GM13977 (cell line): ENCODE measurements at regions not wholly inside any gene's neighbourhood (a gene's known extent, or its start where the extent isn't known, plus 50 kb on each side); places are given as distances from the start of the nearest gene placed in this dataset.

Source experiments
- DNase-seq: peaks from one replicate; pipeline ENCODE4 v3.0.0; 2012; ENCODE audit warnings: low spot score
- in situ Hi-C: fragments of 300-500 bp; cut with MboI; formaldehyde crosslinking; loops from one replicate; pipeline ENCODE4 v1.12.0; 2022; ENCODE audit warnings: low sequenced_read_pairs, low pct_unique_long_range_greater_than_20kb, mixed read lengths, inconsistent platforms; ENCODE audit not compliant: unreplicated experiment
- TF ChIP-seq, protein P1 (sequence below): IDR thresholded peaks from 2 replicates; pipeline ENCODE4 v1.5.1; 2012; ENCODE audit warnings: mild to moderate bottlenecking, control low read depth; ENCODE audit not compliant: insufficient read depth; ENCODE audit errors: extremely low read depth, missing control alignments

DNA sequence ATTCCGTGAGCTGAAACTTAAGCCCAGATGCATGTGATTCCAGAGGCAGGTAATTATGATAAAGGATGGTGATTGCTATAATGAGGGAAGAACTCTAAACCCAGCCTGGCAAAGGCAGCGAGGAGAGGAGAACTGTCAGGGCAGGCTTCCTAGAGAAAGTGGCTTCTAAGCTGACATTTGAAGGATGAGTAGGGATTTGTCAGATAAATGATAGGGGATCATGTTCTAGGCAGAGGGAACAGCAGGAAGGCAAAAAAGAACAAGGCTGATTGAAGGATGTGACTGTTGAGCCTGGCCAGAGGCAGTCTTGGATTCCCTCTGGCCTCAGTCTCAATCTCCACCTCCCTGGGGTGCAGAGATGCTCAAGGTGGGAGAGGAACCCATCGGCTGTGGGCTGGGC lies 146.4 kb upstream of the POU3F1 start:
- no peak for DNase-seq
- in situ Hi-C loops: no loop called here
- TF ChIP-seq, protein P1, sequence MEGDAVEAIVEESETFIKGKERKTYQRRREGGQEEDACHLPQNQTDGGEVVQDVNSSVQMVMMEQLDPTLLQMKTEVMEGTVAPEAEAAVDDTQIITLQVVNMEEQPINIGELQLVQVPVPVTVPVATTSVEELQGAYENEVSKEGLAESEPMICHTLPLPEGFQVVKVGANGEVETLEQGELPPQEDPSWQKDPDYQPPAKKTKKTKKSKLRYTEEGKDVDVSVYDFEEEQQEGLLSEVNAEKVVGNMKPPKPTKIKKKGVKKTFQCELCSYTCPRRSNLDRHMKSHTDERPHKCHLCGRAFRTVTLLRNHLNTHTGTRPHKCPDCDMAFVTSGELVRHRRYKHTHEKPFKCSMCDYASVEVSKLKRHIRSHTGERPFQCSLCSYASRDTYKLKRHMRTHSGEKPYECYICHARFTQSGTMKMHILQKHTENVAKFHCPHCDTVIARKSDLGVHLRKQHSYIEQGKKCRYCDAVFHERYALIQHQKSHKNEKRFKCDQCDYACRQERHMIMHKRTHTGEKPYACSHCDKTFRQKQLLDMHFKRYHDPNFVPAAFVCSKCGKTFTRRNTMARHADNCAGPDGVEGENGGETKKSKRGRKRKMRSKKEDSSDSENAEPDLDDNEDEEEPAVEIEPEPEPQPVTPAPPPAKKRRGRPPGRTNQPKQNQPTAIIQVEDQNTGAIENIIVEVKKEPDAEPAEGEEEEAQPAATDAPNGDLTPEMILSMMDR: no peak

DNA sequence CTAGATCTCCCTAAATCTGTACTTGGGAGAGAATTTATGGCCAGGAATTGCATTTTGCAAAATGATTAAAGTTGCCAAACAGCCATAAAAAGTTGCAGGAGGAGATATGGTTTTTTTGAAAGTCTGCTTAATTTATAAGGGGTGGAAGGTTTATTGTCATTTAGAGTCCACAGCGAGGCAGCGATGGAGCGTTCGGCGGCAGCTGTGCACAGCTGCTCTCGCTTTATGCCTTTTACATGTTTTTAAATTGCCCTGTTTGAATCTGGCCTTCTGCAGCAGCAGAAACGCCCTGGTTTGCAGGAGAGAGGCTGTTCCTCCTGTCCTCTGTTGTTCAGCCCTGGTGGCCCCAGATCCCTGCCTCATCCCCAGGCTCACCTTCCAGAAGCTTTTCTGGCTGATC lies 144.9 kb upstream of the POU3F1 start:
- DNase-seq: no peak
- in situ Hi-C loops: no loop called here
- TF ChIP-seq, protein P1: no peak

DNA sequence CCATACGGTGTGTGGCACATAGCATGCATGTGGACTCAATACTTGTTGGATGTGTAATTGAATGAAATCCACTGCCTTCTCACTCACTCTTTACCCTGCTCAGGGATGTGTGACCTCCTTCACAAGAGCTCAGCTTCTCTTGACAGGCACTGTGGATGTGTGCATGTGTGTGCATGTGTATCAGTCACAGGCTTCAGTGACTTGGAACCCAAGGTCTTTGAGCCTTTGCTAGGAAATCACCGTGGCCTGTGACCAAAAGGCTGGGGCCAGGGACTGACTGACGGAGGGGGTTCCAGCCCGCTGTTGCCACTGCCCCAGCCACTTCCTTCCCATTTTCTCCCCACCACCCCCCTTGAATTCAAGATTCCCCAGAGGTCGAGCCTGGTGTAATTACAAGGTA lies 144.4 kb upstream of the POU3F1 start:
- TF ChIP-seq, protein P1: no peak
- in situ Hi-C loops: no loop called here

DNA sequence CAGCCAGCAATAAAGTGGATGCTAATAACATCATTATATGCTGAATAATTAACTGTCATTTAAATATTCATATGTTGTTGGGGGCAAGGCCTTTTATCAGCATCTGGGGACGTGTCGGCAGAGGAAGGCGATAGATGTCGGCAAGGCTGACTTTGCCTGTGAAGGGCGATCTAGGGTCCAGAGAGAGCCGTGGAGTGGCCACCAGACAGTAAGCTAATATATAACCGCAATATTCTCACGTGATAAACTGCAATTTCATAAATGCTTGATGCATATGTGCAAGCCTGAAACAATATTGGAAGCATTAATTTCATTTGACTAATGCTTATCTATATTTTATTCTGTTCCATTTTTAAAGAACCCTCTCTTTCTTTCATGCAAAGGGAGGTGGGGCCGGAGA lies 141.0 kb upstream of the POU3F1 start:
- DNase-seq: no peak
- in situ Hi-C loops: no loop called here
- TF ChIP-seq, protein P1: no peak

More for the DNA sequence above, 144.4 kb upstream of the POU3F1 start:
- no peak for DNase-seq

DNA sequence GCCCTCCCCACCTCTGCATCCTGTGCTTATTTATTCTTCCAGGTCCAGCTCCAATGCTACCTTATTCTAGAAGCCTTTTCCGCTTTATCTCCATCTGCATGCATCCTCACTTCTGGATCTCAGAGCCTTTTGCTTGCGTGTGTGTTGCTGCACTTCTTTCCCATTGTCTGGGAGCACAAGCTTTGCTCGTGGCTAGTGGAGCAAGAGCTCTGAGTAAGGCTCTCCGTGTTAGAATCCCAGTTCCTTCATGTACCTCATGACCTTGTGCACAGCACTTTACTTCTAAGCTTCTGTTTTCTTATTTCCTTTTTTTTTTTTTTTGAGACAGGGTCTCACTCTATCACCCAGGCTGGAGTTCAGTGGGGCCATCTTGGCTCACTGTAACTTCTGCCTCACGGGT lies 140.0 kb upstream of the POU3F1 start:
- DNase-seq: no peak
- TF ChIP-seq, protein P1: no peak
- in situ Hi-C loops: no loop called here

DNA sequence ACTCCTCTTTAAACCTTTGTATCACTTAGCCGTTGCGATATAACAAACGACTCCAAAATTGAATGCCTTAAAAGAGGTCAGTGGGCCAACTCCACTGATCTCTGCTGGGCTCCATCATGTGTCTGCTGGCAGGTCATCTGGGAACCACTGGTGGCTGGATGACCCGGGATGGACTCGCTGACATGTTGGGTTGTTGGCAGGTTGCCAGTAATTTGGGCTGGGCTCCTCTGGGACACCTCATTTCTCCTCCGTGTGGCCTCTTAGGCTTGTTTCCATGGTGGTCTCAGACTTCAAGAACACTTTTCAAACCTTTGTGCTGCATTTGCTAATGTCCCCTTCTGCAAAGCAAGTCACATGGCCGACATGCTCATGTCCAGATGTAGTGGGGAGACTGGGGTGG lies 139.3 kb upstream of the POU3F1 start:
- in situ Hi-C loops: no loop called here

DNA sequence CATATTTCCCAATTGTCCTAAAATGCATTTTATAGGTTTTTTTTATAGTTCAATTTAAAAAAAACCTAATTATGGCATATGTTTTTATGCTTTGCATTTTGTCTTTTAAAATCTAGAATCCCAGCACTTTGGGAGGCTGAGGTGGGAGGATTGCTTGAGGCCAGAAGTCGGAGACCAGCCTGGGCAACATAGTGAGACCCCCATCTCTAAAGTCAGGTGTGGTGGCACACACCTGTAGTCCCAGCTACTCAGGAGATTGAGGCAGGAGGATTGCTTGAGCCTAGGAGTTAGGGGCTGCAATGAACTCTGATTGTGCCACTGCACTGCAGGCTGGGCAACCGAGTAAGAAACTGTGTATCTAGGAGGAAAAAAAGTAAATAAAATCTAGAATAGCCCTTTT lies 137.2 kb upstream of the POU3F1 start:
- in situ Hi-C loops: no loop called here
- TF ChIP-seq, protein P1: no peak
- DNase-seq: no peak

More for the DNA sequence above, 139.3 kb upstream of the POU3F1 start:
- TF ChIP-seq, protein P1: no peak
- DNase-seq: no peak
